Vagina (tissue), 2 donors: ENCODE measurements at regions not wholly inside any gene's neighbourhood (a gene's known extent, or its start where the extent isn't known, plus 50 kb on each side); places are given as distances from the start of the nearest gene placed in this dataset.
"Not testable (repeated sequence)": the region's sequence is repeated elsewhere in the genome, so short reads cannot be mapped to it uniquely, and the experiment has no call there.

ENCODE experiments used
- DNase-seq, 2 donors: peaks; one replicate each; pipeline ENCODE4 v3.0.0-alpha.2; 2017; ENCODE audit errors: extremely low spot score in 2 of 2
- H3K27ac ChIP-seq: fragments of 200-600 bp; sonication (generic); one replicate; pipeline ENCODE4 v1.5.1; 2019
- H3K27me3 ChIP-seq: fragments of 200-600 bp; sonication (generic); one replicate; pipeline ENCODE4 v1.5.1; 2019
- H3K36me3 ChIP-seq, 2 donors: fragments of 200-600 bp; sonication (generic); one replicate each; pipeline ENCODE4 v1.5.1; 2017 to 2019
- H3K4me1 ChIP-seq: fragments of 200-600 bp; sonication (generic); one replicate; pipeline ENCODE4 v1.5.1; 2019
- H3K4me3 ChIP-seq, 2 donors: fragments of 200-600 bp; sonication (generic); 1 replicate in 1 of 2; 2 replicates in 1 of 2; pipeline ENCODE4 v1.5.1; 2016 to 2019
- H3K9me3 ChIP-seq: fragments of 200-600 bp; sonication (generic); one replicate; pipeline ENCODE4 v1.5.1; 2019
- POLR2A ChIP-seq, 2 donors: fragments of 450-650 bp; IDR thresholded peaks; one replicate each; pipeline ENCODE4 v1.6.1; 2017; ENCODE audit warnings: antibody characterized with exemption in 2 of 2, mild to moderate bottlenecking in 2 of 2, moderate library complexity in 2 of 2
- POLR2AphosphoS5 ChIP-seq, 2 donors: sonication (generic); formaldehyde crosslinking; IDR thresholded peaks; one replicate each; pipeline ENCODE4 v1.9.0; 2017; ENCODE audit warnings: antibody characterized with exemption in 2 of 2, mild to moderate bottlenecking in 2 of 2, low read depth in 1 of 2; ENCODE audit not compliant: insufficient read depth in 1 of 2
- intact Hi-C: fragments of 100-400 bp; cut with DNase I; formaldehyde crosslinking; loops from one replicate; pipeline ENCODE4 v1.15.1; 2023
- TF ChIP-seq, protein P1 (sequence below), 3 experiments: fragments of 450-650 bp in 2 of 3; fragments of 200-600 bp in 1 of 3; sonication (generic) in 1 of 3; IDR thresholded peaks; one replicate each; pipeline ENCODE4 v1.5.1; 2017 to 2019; ENCODE audit warnings: antibody characterized with exemption in 3 of 3, mild to moderate bottlenecking in 2 of 3, moderate library complexity in 2 of 3

DNA sequence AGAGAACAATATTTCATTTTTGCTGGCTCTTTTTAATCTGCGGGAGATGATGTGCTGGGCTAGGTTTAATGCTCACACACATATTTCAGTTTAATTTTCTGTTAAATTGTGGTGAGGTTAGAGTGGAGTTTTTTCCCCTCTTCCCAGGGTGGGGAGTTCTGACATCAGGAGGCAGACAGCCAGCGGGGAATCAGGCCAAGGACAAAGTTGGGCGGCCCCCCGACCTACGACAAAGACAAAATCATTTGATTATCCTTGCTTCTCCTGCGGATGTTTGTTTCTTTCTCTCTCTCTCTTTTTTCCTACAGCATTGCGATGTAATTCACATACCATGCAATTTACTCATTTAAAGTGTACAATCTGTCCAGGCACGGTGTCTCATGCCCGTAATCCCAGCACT is 295.9 kb downstream of the NPIPA7 start:
- H3K9me3 ChIP-seq, H3K27me3 ChIP-seq, H3K4me3 ChIP-seq, DNase-seq, intact Hi-C loops, H3K27ac ChIP-seq, H3K4me1 ChIP-seq, H3K36me3 ChIP-seq: not testable (repeated sequence)

DNA sequence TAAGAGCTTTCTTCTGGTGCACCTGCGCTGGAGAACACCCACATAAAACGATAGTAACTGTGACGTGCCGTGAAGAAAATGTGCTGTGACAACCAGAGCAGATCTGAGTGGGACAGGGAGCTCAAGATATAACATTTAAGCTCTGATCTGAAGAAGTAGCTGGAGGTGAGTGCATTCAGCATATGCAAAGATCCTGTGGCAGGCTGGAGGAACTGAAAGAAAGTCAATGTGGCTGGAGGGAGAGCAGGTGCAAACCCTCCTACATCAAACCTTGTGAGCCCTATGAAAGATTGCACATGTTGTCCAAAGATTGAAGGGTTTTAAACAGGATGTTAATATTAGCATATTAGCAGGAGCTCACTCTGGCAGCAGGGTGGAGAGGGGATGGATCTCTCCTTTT is 342.9 kb downstream of the NPIPA7 start:
- H3K4me3 ChIP-seq, H3K36me3 ChIP-seq, H3K27ac ChIP-seq, intact Hi-C loops, DNase-seq, H3K27me3 ChIP-seq, H3K9me3 ChIP-seq, H3K4me1 ChIP-seq: not testable (repeated sequence)

- intact Hi-C loops, DNase-seq, H3K27ac ChIP-seq, H3K9me3 ChIP-seq, H3K4me3 ChIP-seq, H3K27me3 ChIP-seq, H3K4me1 ChIP-seq, H3K36me3 ChIP-seq: not testable (repeated sequence)
Measured at GRCh38 chr16:16722666-16723065, 343.7 kb downstream of the NPIPA7 start.

DNA sequence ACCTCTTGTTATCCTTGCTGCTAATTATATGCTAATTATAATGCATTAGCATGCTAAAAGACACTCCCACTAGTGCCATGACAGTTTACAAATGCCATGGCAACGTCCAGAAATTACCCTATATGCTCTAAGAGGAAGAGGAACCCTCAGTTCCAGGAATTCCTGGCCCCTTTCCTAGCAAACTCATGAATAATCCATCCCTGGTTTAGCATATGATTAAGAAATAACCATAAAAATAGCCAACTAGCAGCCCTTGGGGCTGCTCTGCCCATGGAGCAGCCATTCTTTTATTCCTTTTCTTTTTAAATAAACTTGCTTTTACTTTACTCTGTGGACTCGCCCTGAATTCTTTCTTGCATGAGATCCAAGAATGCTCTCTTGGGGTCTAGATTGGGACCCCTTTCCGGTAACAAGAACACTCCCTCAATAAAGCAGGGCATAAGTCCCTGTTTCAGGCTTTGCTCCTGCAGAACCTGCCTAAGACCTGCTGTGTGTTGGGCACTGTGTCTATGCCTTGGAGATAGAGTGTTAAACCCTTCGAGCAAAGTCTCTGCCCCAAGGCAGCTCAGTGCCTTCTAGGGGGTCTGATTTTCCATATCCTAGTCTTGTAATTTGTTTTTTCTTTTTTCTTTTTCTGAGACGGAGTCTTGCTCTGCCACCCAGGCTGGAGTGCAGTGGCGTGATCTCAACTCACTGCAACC is 345.0 kb downstream of the NPIPA7 start:
- H3K4me1 ChIP-seq, H3K27ac ChIP-seq, H3K9me3 ChIP-seq, H3K36me3 ChIP-seq, H3K4me3 ChIP-seq, intact Hi-C loops, DNase-seq, H3K27me3 ChIP-seq: not testable (repeated sequence)

DNA sequence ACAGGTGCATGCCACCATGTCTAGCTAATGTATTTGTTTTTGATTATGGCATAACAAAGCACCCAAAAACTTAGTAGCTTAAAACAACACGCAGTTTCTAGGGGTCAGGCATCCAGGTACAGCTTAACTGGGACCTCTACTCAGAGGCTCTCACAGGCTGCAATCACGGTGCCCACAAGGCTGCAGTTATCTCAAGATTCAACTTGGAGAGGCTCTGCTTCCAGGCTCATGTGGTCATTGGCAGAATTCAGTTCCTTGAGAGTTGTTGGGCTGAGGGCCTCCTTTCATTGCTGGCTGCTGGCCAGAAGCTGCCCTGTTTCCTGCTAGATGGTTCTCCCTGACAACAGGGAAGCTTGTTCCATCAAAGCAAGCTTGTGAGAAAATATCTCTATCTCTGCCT is 348.1 kb downstream of the NPIPA7 start:
- not testable (repeated sequence) for DNase-seq

DNA sequence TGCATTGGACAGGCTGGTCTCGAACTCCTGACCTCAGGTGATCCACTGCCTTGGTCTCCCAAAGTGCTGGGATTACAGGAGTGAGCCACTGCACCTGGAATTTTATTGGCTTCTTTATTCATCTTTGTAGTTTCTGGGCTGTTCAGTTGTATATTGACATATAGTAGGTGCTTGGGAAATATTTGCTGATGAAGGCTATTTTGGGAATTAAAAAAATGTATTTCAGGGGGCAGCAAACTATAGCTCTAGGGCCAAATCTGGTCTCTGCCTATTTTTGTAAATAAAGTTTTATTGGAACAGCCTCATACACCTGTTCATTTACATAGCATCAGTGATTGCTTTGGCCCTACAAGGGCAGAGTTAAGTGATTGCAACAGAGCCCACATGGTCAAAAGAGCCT is 363.6 kb downstream of the NPIPA7 start:
- H3K9me3 ChIP-seq, intact Hi-C loops, H3K27ac ChIP-seq, H3K36me3 ChIP-seq, H3K4me3 ChIP-seq, H3K27me3 ChIP-seq, DNase-seq, H3K4me1 ChIP-seq: not testable (repeated sequence)

More for the DNA sequence above, 348.1 kb downstream of the NPIPA7 start:
- H3K36me3 ChIP-seq, H3K4me3 ChIP-seq, intact Hi-C loops, H3K27me3 ChIP-seq, H3K27ac ChIP-seq, H3K4me1 ChIP-seq, H3K9me3 ChIP-seq: not testable (repeated sequence)

DNA sequence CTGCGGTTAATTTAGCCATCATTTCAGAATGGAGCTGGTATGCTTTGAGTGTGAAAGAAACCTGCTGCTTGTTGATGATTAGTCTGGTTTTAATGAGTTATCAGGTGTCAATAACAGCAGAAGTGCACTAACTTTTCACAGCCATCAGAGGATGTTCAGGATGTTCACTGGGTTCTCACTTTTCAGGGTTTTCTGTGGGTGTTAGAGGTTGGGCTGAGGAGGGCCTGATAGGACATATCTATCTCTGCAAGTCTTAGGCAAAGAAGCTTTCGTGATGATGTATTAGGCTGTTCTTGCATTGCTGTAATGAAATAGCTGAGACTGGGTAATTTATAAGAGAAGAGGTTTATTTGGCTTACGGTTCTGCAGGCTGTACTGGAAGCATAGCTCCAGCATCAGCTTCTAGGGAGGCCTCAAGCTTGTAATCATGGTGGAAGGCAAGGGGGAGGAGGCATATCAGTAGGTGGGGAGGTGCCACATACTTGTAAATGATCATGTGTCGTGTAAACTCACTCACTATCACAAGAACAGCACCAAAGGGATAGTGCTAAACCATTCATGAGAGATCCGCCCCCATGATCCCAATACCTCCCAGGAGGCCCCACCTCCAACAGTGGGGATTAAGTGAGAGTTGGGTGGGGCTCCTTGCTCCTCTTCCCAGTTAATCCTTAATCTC is 376.2 kb downstream of the NPIPA7 start:
- H3K4me1 ChIP-seq, intact Hi-C loops, H3K36me3 ChIP-seq: not testable (repeated sequence)

GRCh38 chr16:16763449-16763848 is 384.5 kb downstream of the NPIPA7 start:
- H3K4me3 ChIP-seq, result no peak overlapping the region
- intact Hi-C loops, result no loop called here
- TF ChIP-seq POLR2AphosphoS5 (IDR thresholded peaks at IDR 0.05; ENCODE audit: insufficient read depth in 1 of 2, low read depth in 1 of 2), result no peak
- no peak for TF ChIP-seq POLR2A (IDR thresholded peaks at IDR 0.05)
- TF ChIP-seq, protein P1, sequence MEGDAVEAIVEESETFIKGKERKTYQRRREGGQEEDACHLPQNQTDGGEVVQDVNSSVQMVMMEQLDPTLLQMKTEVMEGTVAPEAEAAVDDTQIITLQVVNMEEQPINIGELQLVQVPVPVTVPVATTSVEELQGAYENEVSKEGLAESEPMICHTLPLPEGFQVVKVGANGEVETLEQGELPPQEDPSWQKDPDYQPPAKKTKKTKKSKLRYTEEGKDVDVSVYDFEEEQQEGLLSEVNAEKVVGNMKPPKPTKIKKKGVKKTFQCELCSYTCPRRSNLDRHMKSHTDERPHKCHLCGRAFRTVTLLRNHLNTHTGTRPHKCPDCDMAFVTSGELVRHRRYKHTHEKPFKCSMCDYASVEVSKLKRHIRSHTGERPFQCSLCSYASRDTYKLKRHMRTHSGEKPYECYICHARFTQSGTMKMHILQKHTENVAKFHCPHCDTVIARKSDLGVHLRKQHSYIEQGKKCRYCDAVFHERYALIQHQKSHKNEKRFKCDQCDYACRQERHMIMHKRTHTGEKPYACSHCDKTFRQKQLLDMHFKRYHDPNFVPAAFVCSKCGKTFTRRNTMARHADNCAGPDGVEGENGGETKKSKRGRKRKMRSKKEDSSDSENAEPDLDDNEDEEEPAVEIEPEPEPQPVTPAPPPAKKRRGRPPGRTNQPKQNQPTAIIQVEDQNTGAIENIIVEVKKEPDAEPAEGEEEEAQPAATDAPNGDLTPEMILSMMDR (IDR thresholded peaks at IDR 0.05), result no peak
- no peaks in the 10 kb centered on the region for H3K27me3 ChIP-seq
- no peaks in the 10 kb centered on the region for H3K9me3 ChIP-seq
- DNase-seq, result no peak
- H3K4me1 ChIP-seq, result no peaks in the 10 kb centered on the region
- H3K36me3 ChIP-seq, result no peaks in the 10 kb centered on the region
- H3K27ac ChIP-seq, result no peak overlapping the region

More for the DNA sequence above, 376.2 kb downstream of the NPIPA7 start:
- not testable (repeated sequence) for DNase-seq, H3K9me3 ChIP-seq, H3K27me3 ChIP-seq, H3K4me3 ChIP-seq, H3K27ac ChIP-seq

DNA sequence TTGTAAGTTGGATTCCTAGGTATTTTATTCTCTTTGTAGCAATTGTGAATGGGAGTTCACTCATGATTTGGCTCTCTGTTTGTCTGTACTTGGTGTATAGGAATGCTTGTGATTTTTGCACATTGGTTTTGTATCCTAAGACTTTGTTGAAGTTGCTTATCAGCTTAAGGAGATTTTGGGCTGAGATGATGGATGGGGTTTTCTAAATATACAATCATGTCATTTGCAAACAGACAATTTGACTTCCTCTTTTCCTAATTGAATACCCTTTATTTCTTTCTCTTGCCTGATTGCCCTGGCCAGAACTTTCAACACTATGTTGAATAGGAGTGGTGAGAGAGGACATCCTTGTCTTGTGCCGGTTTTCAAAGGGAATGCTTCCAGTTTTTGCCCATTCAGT is 391.8 kb downstream of the NPIPA7 start:
- H3K4me1 ChIP-seq, H3K27me3 ChIP-seq, H3K4me3 ChIP-seq, H3K9me3 ChIP-seq, DNase-seq, H3K27ac ChIP-seq, intact Hi-C loops, H3K36me3 ChIP-seq: not testable (repeated sequence)
